NB4 (cell line): ENCODE measurements at regions not wholly inside any gene's neighbourhood (a gene's known extent, or its start where the extent isn't known, plus 50 kb on each side); places are given as distances from the start of the nearest gene placed in this dataset.

Experiments used
- DNase-seq: peaks from one replicate; pipeline ENCODE4 v3.0.0; 2010; ENCODE audit warnings: low read depth
- H3K4me3 ChIP-seq: one replicate; pipeline ENCODE4 v1.5.1; 2011; ENCODE audit warnings: mild to moderate bottlenecking, low read depth, low read length, moderate library complexity
- CTCF ChIP-seq: IDR thresholded peaks from one replicate; pipeline ENCODE4 v1.5.1; 2012; ENCODE audit warnings: low read depth, low read length
- MAX ChIP-seq: IDR thresholded peaks from 2 replicates; pipeline ENCODE4 v1.6.1; 2011; ENCODE audit warnings: low read depth, low read length
- MYC ChIP-seq: IDR thresholded peaks from 2 replicates; pipeline ENCODE4 v1.6.1; 2011; ENCODE audit warnings: low read depth, low read length
- POLR2A ChIP-seq: IDR thresholded peaks from 2 replicates; pipeline ENCODE4 v1.6.1; 2011; ENCODE audit warnings: mild to moderate bottlenecking; ENCODE audit not compliant: insufficient read length; ENCODE audit errors: extremely low read depth

GRCh38 chr12:28946361-28946760, 202.7 kb upstream of the FAR2 start:
- no peak overlapping the region for H3K4me3 ChIP-seq
- no peak for DNase-seq
- no peak for TF ChIP-seq MAX
- TF ChIP-seq CTCF, result no peak
- no peak for TF ChIP-seq POLR2A

- TF ChIP-seq CTCF (no peak), POLR2A (no peak), MAX (no peak), MYC (no peak)
- H3K4me3 ChIP-seq, result no peak overlapping the region
Observed at GRCh38 chr12:28948685-28949084, 200.4 kb upstream of the FAR2 start.

GRCh38 chr12:28949184-28949583, 199.9 kb upstream of the FAR2 start:
- H3K4me3 ChIP-seq, result no peak overlapping the region
- no peak for TF ChIP-seq MYC
- TF ChIP-seq CTCF, result no peak
- TF ChIP-seq POLR2A, result no peak
- no peak for TF ChIP-seq MAX
- no peak for DNase-seq

More at GRCh38 chr12:28948685-28949084, 200.4 kb upstream of the FAR2 start:
- DNase-seq, result no peak

- H3K4me3 ChIP-seq, result no peak overlapping the region
- DNase-seq, result no peak
- TF ChIP-seq POLR2A (no peak), MAX (no peak), MYC (no peak), CTCF (no peak)
Observed at GRCh38 chr12:28950049-28950448, 199.0 kb upstream of the FAR2 start.

- no peak for DNase-seq
- TF ChIP-seq POLR2A, result no peak
- no peak for TF ChIP-seq CTCF
- no peak for TF ChIP-seq MAX
- TF ChIP-seq MYC, result no peak
- no peak overlapping the region for H3K4me3 ChIP-seq
Observed at GRCh38 chr12:28951935-28952334, 197.1 kb upstream of the FAR2 start.

GRCh38 chr12:28954333-28954732, 194.7 kb upstream of the FAR2 start:
- DNase-seq, result no peak
- no peak overlapping the region for H3K4me3 ChIP-seq
- no peak for TF ChIP-seq MYC
- no peak for TF ChIP-seq CTCF
- TF ChIP-seq MAX, result no peak
